GM23248 (cell line): ENCODE measurements at regions not wholly inside any gene's neighbourhood (a gene's known extent, or its start where the extent isn't known, plus 50 kb on each side); places are given as distances from the start of the nearest gene placed in this dataset.

Experiments
- DNase-seq: peaks from one replicate; pipeline ENCODE4 v3.0.0-alpha.2; 2015
- H2AFZ ChIP-seq: fragments of 200-600 bp; sonication (generic); 2 replicates; pipeline ENCODE4 v1.6.1; 2016; ENCODE audit warnings: antibody characterized with exemption
- H3F3A ChIP-seq: fragments of 200-600 bp; sonication (generic); 2 replicates; pipeline ENCODE4 v1.6.1; 2016; ENCODE audit warnings: mild to moderate bottlenecking, antibody characterized with exemption, mixed run types; ENCODE audit not compliant: insufficient read depth
- H3K27ac ChIP-seq: fragments of 200-600 bp; sonication (generic); 2 replicates; pipeline ENCODE4 v1.5.1; 2016; ENCODE audit warnings: mild to moderate bottlenecking
- H3K27me3 ChIP-seq: fragments of 200-600 bp; sonication (generic); replicated peaks from 2 replicates; pipeline ENCODE4 v1.6.1; 2016; ENCODE audit warnings: mild to moderate bottlenecking; ENCODE audit not compliant: insufficient read depth
- H3K36me3 ChIP-seq: fragments of 200-600 bp; sonication (generic); 2 replicates; pipeline ENCODE4 v1.6.1; 2016; ENCODE audit warnings: low read depth, mild to moderate bottlenecking
- H3K4me1 ChIP-seq: fragments of 200-600 bp; sonication (generic); 2 replicates; pipeline ENCODE4 v1.6.1; 2016; ENCODE audit warnings: mild to moderate bottlenecking; ENCODE audit not compliant: insufficient read depth
- H3K4me2 ChIP-seq: fragments of 200-600 bp; sonication (generic); one replicate; pipeline ENCODE4 v1.6.1; 2016; ENCODE audit warnings: mild to moderate bottlenecking; ENCODE audit not compliant: unreplicated experiment
- H3K4me3 ChIP-seq: fragments of 200-600 bp; sonication (generic); 2 replicates; pipeline ENCODE4 v1.5.1; 2016; ENCODE audit warnings: mild to moderate bottlenecking
- H3K79me2 ChIP-seq: fragments of 200-600 bp; sonication (generic); 2 replicates; pipeline ENCODE4 v1.6.1; 2016; ENCODE audit warnings: mild to moderate bottlenecking; ENCODE audit not compliant: insufficient read depth
- H3K9ac ChIP-seq: fragments of 200-600 bp; sonication (generic); 2 replicates; pipeline ENCODE4 v1.6.1; 2016; ENCODE audit warnings: mild to moderate bottlenecking
- H3K9me2 ChIP-seq: fragments of 200-600 bp; sonication (generic); 2 replicates; pipeline ENCODE4 v1.6.1; 2016; ENCODE audit warnings: mixed run types, mild to moderate bottlenecking, moderate library complexity; ENCODE audit not compliant: insufficient read depth
- H3K9me3 ChIP-seq: fragments of 200-600 bp; sonication (generic); one replicate; pipeline ENCODE4 v1.6.1; 2017; ENCODE audit warnings: low read depth
- H4K20me1 ChIP-seq: fragments of 200-600 bp; sonication (generic); 2 replicates; pipeline ENCODE4 v1.6.0; 2016; ENCODE audit not compliant: insufficient read depth
- EZH2 ChIP-seq: fragments of 200-600 bp; sonication (generic); IDR thresholded peaks from 2 replicates; pipeline ENCODE4 v1.6.1; 2018; ENCODE audit warnings: antibody characterized with exemption, mild to moderate bottlenecking; ENCODE audit not compliant: insufficient read depth, poor library complexity, severe bottlenecking
- EZH2phosphoT487 ChIP-seq: fragments of 200-600 bp; sonication (generic); IDR thresholded peaks from 2 replicates; pipeline ENCODE4 v1.6.1; 2018; ENCODE audit warnings: antibody characterized with exemption, moderate library complexity, mild to moderate bottlenecking, low read depth; ENCODE audit not compliant: insufficient read depth
- WGBS, 2 experiments: methylation state at CpG; one replicate each; pipeline ENCODE4 v1.1.6; 2015 to 2017; ENCODE audit warnings: low lambda C conversion rate in 2 of 2, low coverage in 1 of 2; ENCODE audit errors: missing lambda C conversion rate in 2 of 2; 5-methylcytosine and 5-hydroxymethylcytosine counted together
- in situ Hi-C: fragments of 300-500 bp; cut with MboI; formaldehyde crosslinking; loops from 2 replicates; pipeline ENCODE4 v1.15.0; 2020

DNA sequence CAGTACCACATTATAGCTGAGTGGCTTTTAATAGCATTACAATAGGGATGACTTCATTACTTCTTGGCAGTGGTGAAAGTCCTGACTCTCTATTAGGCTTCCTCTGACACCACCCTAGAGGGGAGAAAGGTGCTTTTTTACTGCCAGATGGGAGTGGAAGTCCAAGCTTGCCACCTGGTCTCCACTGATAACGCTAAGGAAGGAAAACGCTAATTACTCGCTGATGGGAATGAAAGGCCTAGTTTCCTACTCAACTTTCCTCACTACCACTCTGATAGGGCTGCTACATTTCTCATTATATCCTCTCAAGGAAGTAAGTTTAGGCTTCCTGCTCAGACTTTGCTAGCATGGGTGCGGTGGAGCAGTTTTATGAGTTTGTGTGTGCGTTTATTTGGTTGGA, 62.3 kb upstream of the PAGE3 start:
- 67 to 80% methylated on average over 5 of the region's 5 CpGs for WGBS, 2 experiments
- in situ Hi-C loops = no loop called here

DNA sequence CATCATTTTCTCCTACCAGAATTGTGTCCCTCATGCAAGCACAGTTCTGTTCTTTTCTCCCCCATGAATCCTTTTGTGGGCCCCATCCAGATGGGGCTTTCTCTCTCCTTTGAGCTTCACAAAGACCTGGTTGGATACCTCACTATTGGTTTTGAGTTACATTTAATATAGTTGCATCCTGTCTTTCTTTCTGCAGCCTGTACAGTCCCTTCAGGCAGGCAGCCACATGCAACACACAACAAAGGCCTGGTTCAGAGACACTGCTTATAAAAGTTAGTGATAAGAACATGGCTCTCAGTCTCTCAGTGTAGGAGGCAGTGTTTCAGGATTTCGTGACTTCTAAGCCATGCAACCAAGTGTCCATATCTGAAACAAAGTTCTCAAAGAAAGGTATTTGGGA, 70.6 kb upstream of the PAGE3 start:
- Histone ChIP-seq H3K4me2 (no peak overlapping the region), H3K4me3 (no peak overlapping the region), H2AFZ (no peak overlapping the region), H3K79me2 (no peaks in the 10 kb centered on the region), H3K27me3 (no peaks in the 10 kb centered on the region), H3K9me2 (no peaks in the 10 kb centered on the region), H3K4me1 (no peaks in the 10 kb centered on the region), H3K9ac (no peak overlapping the region), H3K9me3 (no peaks in the 10 kb centered on the region), H3K27ac (no peak overlapping the region), H4K20me1 (no peaks in the 10 kb centered on the region), H3F3A (no peaks in the 10 kb centered on the region), H3K36me3 (no peaks in the 10 kb centered on the region)
- in situ Hi-C loops = no loop called here
- TF ChIP-seq EZH2phosphoT487 (no peak), EZH2 (no peak)
- 0% methylated on average over 1 of the region's 1 CpG for WGBS, 2 experiments
- DNase-seq = no peak

More for the DNA sequence above, 62.3 kb upstream of the PAGE3 start:
- Histone ChIP-seq H3K9ac (no peak overlapping the region), H2AFZ (no peak overlapping the region), H3K36me3 (no peaks in the 10 kb centered on the region), H3K4me1 (no peaks in the 10 kb centered on the region), H3K79me2 (no peaks in the 10 kb centered on the region), H3F3A (no peaks in the 10 kb centered on the region), H4K20me1 (no peaks in the 10 kb centered on the region), H3K9me3 (no peaks in the 10 kb centered on the region), H3K27ac (no peak overlapping the region), H3K4me2 (no peak overlapping the region), H3K4me3 (no peak overlapping the region), H3K27me3 (no peaks in the 10 kb centered on the region), H3K9me2 (no peaks in the 10 kb centered on the region)
- DNase-seq = no peak
- TF ChIP-seq EZH2 = no peak

DNA sequence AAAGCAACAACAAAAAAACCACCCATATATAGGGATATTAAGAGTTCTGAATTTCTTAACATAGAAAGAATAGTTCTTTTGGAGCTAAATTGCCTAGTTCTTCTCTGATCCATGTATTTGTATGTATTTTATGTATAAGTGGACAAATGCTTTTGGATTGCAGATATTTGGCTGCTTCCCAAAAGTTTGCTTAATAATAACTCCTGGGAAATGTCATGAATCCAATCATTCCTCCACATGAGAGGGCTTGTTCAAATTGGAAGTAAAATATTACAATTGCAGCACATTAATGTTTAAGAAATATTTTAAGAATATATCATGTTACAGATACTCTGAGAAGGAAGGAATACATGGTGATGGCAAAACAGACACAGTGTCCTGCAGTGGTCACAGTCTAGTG, 71.5 kb upstream of the PAGE3 start:
- no peaks in the 10 kb centered on the region for H3F3A ChIP-seq
- H4K20me1 ChIP-seq = no peaks in the 10 kb centered on the region
- H3K9me3 ChIP-seq = no peaks in the 10 kb centered on the region
- H3K4me2 ChIP-seq = no peak overlapping the region
- no peaks in the 10 kb centered on the region for H3K79me2 ChIP-seq
- no peaks in the 10 kb centered on the region for H3K36me3 ChIP-seq
- H3K27ac ChIP-seq = no peak overlapping the region
- TF ChIP-seq EZH2phosphoT487 = no peak
- TF ChIP-seq EZH2 = no peak
- no peak overlapping the region for H3K9ac ChIP-seq
- DNase-seq = no peak
- H3K9me2 ChIP-seq = no peaks in the 10 kb centered on the region
- H3K27me3 ChIP-seq = no peaks in the 10 kb centered on the region
- H3K4me3 ChIP-seq = no peak overlapping the region
- in situ Hi-C loops = no loop called here
- no peak overlapping the region for H2AFZ ChIP-seq
- H3K4me1 ChIP-seq = no peaks in the 10 kb centered on the region

DNA sequence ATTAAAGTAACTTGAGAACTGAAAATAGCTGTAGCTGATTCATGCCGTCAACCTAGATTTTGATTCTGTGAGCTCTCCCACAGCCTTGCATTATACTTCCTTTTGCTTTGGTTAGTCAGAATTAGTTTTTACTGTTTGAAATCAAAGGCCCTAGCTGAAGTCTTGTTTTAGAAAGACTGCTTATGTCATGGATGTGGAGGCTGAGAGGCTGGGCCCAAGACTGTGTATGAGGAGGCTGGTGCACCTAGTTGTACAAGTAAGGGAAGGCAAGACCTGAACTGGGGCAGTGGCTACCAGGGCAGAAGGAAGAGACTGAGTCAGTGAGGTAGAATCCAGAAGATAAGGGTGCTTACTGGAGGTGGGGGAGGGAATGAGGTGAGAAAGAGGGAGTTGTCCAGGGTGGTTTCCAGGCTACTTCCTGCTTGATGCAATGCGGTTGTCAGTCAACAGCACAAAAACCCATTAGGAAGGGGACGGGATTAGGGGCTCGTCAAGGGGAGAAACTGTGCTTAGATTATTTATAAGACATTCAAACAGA, 76.2 kb upstream of the PAGE3 start:
- H2AFZ ChIP-seq = no peak overlapping the region
- no peak overlapping the region for H3K9ac ChIP-seq
- TF ChIP-seq EZH2 = no peak
- TF ChIP-seq EZH2phosphoT487 = no peak
- H3K4me2 ChIP-seq = no peak overlapping the region
- H3K27me3 ChIP-seq = no peaks in the 10 kb centered on the region
- DNase-seq = no peak
- H3K36me3 ChIP-seq = no peaks in the 10 kb centered on the region
- no peaks in the 10 kb centered on the region for H4K20me1 ChIP-seq
- H3F3A ChIP-seq = no peaks in the 10 kb centered on the region
- no peaks in the 10 kb centered on the region for H3K9me2 ChIP-seq
- in situ Hi-C loops = no loop called here
- H3K27ac ChIP-seq = no peak overlapping the region
- H3K4me1 ChIP-seq = no peaks in the 10 kb centered on the region
- no peaks in the 10 kb centered on the region for H3K79me2 ChIP-seq
- WGBS, 2 experiments = 35 to 46% methylated on average over 4 of the region's 4 CpGs
- H3K9me3 ChIP-seq = no peaks in the 10 kb centered on the region
- no peak overlapping the region for H3K4me3 ChIP-seq
